ENCODE measurements at regions not wholly inside any gene's neighbourhood (a gene's known extent, or its start where the extent isn't known, plus 50 kb on each side); places are given as distances from the start of the nearest gene placed in this dataset.

DNA sequence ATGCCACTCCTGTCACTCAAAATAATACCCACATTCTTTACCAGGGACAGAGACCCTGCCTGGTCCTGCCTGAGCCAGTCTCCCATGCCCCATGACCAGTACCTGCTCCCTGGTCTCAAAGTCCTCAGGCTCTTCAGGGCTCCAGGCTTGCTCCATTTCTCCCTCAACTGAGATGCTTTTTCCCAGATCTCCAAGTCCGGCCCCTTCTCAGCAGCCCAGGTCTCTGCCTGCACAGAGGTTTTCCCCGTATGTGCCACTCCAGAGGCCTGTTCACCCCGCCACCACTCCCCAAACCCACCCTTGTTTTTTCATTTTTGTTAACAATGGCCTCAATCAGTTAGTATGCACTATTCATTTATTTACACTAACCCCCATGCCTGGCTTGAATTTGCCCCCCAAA, 499.5 kb upstream of the MYT1L start:
- intact Hi-C loops (cut with DNase I): no loop called here
- Histone ChIP-seq H3K27me3 (no peaks in the 10 kb centered on the region), H3K9me3 (no peaks in the 10 kb centered on the region), H3K36me3 (no peaks in the 10 kb centered on the region), H3K27ac (no peak overlapping the region), H3K4me3 (no peak overlapping the region), H3K4me1 (no peaks in the 10 kb centered on the region)
- peak; percentile 18 for DNase-seq
- no peak for ATAC-seq
- TF ChIP-seq, protein P1, sequence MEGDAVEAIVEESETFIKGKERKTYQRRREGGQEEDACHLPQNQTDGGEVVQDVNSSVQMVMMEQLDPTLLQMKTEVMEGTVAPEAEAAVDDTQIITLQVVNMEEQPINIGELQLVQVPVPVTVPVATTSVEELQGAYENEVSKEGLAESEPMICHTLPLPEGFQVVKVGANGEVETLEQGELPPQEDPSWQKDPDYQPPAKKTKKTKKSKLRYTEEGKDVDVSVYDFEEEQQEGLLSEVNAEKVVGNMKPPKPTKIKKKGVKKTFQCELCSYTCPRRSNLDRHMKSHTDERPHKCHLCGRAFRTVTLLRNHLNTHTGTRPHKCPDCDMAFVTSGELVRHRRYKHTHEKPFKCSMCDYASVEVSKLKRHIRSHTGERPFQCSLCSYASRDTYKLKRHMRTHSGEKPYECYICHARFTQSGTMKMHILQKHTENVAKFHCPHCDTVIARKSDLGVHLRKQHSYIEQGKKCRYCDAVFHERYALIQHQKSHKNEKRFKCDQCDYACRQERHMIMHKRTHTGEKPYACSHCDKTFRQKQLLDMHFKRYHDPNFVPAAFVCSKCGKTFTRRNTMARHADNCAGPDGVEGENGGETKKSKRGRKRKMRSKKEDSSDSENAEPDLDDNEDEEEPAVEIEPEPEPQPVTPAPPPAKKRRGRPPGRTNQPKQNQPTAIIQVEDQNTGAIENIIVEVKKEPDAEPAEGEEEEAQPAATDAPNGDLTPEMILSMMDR (IDR thresholded peaks at IDR 0.05): no peak

DNA sequence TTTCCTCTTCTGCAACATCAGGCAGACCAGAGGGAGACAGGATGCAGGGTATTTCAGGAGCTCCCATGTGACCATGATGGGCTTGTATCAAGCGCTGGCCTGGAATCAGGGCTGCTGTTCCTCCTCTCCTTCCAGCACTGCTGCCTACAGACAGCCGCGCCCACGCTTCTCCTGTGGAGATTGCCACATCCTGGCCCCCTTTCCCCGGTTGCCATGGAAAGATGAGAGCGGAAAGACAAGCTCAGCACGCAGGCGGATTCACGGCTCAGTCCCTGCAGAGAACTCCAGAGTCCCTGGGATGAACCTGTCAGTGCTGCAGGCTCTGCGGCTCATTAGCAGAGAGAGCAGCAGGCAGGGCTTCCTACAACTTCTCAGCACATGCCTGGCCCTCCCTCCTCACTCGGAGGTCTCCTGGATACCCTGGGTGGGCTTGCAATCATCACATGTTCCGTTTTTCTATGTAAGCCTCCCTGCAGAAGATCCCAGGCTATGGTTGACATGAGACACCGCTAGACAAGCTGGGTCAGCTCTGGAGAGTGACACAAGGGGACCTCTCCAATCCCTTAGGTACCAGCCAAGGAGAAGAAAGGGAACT, 497.8 kb upstream of the MYT1L start:
- Histone ChIP-seq H3K27ac (no peak overlapping the region), H3K36me3 (no peaks in the 10 kb centered on the region), H3K27me3 (no peaks in the 10 kb centered on the region), H3K4me1 (no peaks in the 10 kb centered on the region), H3K9me3 (no peaks in the 10 kb centered on the region), H3K4me3 (no peak overlapping the region)
- ATAC-seq (no peak), DNase-seq (no peak)
- TF ChIP-seq, protein P1 (IDR thresholded peaks at IDR 0.05): no peak
- intact Hi-C loops (cut with DNase I): no loop called here

DNA sequence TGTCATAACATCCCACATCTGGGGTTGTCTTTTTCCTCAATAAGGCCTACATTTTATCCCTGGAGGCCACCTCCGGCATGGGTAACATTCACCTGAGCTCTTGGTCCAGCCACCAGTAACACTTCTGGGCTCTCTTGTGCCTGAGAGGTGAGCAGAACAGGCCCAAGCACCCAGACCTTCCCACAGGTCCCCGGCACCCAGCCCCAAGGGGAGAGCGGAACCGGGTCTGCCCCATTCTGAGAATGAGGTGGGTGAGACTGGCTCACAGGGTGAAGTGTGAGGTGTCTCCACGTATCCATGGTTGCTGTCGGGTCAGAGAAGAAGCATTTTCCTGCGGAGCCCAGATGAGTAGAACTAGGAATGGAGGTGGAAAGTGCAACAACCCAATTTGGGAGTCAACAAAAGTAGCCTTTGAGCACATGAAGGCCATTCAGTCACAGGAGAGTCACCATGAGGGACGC, 496.7 kb upstream of the MYT1L start:
- no peaks in the 10 kb centered on the region for H3K27me3 ChIP-seq
- intact Hi-C loops (cut with DNase I): no loop called here
- no peak overlapping the region for H3K27ac ChIP-seq
- H3K4me3 ChIP-seq: no peak overlapping the region
- H3K9me3 ChIP-seq: no peaks in the 10 kb centered on the region
- ATAC-seq (no peak), DNase-seq (peak; percentile 43)
- no peaks in the 10 kb centered on the region for H3K4me1 ChIP-seq
- TF ChIP-seq, protein P1 (IDR thresholded peaks at IDR 0.05): no peak
- no peaks in the 10 kb centered on the region for H3K36me3 ChIP-seq

DNA sequence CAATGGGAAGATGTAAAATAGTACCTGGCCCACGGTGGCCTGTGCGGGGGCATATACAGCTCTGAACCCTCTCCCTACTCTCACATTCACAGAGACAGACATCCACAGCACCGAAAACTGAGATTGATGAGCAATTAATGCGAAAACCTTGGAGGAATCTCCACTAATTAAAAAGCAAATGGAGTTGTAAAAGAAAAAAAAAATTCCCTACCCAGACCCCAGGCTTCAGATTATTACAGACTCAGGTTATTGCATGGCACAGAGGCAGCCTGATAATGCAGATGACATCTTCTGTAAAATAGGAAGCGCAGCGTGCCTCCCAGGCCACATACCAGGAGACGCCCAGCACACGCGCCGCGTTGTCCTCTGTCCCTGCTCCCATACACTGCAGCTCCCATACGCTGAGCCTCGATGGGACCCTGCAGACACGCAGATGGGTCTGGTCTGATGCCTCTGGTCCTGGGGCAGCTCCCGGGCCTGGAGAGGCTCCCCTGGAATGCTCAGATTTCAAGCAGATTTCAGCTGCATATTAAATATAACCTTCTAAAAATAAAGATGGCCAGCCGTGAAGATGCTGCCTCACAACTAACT, 496.1 kb upstream of the MYT1L start:
- intact Hi-C loops (cut with DNase I): no loop called here
- DNase-seq: peak; percentile 18
- ATAC-seq: no peak
- H3K9me3 ChIP-seq: no peaks in the 10 kb centered on the region
- no peaks in the 10 kb centered on the region for H3K27me3 ChIP-seq
- no peaks in the 10 kb centered on the region for H3K36me3 ChIP-seq
- H3K4me1 ChIP-seq: no peaks in the 10 kb centered on the region
- TF ChIP-seq, protein P1 (IDR thresholded peaks at IDR 0.05): no peak
- no peak overlapping the region for H3K4me3 ChIP-seq
- no peak overlapping the region for H3K27ac ChIP-seq

DNA sequence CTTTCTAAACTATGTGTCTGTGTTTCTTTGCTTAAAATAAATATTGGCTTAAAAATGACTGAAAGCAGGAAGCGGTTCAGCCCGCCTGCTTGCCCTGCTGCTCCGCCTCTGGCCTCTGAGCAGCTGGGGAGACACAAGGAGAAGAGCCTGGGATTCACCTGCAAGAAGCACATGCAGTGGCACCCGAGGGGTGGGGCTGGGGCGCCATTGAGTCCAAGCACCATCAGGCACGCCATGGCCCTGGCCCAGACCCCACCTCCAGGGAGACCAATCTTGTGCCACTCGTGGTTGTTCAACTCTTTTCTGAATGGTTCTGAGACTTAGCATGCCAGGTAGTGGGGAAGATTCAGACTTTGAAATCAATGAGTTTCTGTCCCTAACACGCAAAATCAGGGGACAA, 495.5 kb upstream of the MYT1L start:
- intact Hi-C loops (cut with DNase I): no loop called here
- TF ChIP-seq, protein P1 (IDR thresholded peaks at IDR 0.05): no peak
- no peaks in the 10 kb centered on the region for H3K4me1 ChIP-seq
- no peaks in the 10 kb centered on the region for H3K27me3 ChIP-seq
- H3K27ac ChIP-seq: no peak overlapping the region
- ATAC-seq (no peak), DNase-seq (no peak)
- no peaks in the 10 kb centered on the region for H3K36me3 ChIP-seq
- H3K4me3 ChIP-seq: no peak overlapping the region
- H3K9me3 ChIP-seq: no peaks in the 10 kb centered on the region

All from upper lobe of right lung (tissue), 1 donor.